ENCODE measurements at regions not wholly inside any gene's neighbourhood (a gene's known extent, or its start where the extent isn't known, plus 50 kb on each side); places are given as distances from the start of the nearest gene placed in this dataset.

- TF ChIP-seq, protein P1, sequence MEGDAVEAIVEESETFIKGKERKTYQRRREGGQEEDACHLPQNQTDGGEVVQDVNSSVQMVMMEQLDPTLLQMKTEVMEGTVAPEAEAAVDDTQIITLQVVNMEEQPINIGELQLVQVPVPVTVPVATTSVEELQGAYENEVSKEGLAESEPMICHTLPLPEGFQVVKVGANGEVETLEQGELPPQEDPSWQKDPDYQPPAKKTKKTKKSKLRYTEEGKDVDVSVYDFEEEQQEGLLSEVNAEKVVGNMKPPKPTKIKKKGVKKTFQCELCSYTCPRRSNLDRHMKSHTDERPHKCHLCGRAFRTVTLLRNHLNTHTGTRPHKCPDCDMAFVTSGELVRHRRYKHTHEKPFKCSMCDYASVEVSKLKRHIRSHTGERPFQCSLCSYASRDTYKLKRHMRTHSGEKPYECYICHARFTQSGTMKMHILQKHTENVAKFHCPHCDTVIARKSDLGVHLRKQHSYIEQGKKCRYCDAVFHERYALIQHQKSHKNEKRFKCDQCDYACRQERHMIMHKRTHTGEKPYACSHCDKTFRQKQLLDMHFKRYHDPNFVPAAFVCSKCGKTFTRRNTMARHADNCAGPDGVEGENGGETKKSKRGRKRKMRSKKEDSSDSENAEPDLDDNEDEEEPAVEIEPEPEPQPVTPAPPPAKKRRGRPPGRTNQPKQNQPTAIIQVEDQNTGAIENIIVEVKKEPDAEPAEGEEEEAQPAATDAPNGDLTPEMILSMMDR (IDR thresholded peaks at IDR 0.05), result no peak
- no peak for TF ChIP-seq POLR2A (IDR thresholded peaks at IDR 0.05)
These were observed 249.9 kb downstream of the SH3BP4 start for GRCh38 chr2:235201756-235202155.
